Lower leg skin (tissue), 4 donors: ENCODE measurements at regions not wholly inside any gene's neighbourhood (a gene's known extent, or its start where the extent isn't known, plus 50 kb on each side); places are given as distances from the start of the nearest gene placed in this dataset.
"Not testable (repeated sequence)": the region's sequence is repeated elsewhere in the genome, so short reads cannot be mapped to it uniquely, and the experiment has no call there.

Source experiments
- DNase-seq, 2 donors: peaks; one replicate each; pipeline ENCODE4 v3.0.0-alpha.2; 2019; ENCODE audit warnings: low spot score in 2 of 2
- H3K4me3 ChIP-seq: fragments of 200-600 bp; sonication (generic); 2 replicates; pipeline ENCODE4 v1.5.1; 2017; ENCODE audit warnings: mild to moderate bottlenecking, low read depth; ENCODE audit not compliant: poor library complexity, severe bottlenecking
- CTCF ChIP-seq, 3 donors: fragments of 450-650 bp; IDR thresholded peaks; one replicate each; pipeline ENCODE4 v1.5.1; 2016; ENCODE audit warnings: antibody characterized with exemption in 3 of 3, mild to moderate bottlenecking in 3 of 3, moderate library complexity in 2 of 3
- POLR2A ChIP-seq, 2 donors: fragments of 450-650 bp; IDR thresholded peaks; one replicate each; pipeline ENCODE4 v1.6.1; 2016 to 2017; ENCODE audit warnings: antibody characterized with exemption in 2 of 2, mild to moderate bottlenecking in 1 of 2, moderate library complexity in 1 of 2
- WGBS, 2 donors: methylation state at CpG; one replicate each; pipeline ENCODE4 v1.1.5; 2018; 5-methylcytosine and 5-hydroxymethylcytosine counted together
- intact Hi-C: fragments of 100-400 bp; cut with DNase I; formaldehyde crosslinking; loops from one replicate; pipeline ENCODE4 v1.15.0; 2023; ENCODE audit warnings: low total_unique reads

GRCh38 chr20:56914532-56914931 lies 285.4 kb downstream of the TFAP2C start:
- DNase-seq: no peak
- intact Hi-C loops: no loop called here
- no peak for TF ChIP-seq CTCF (IDR thresholded peaks at IDR 0.05)
- no peak for TF ChIP-seq POLR2A (IDR thresholded peaks at IDR 0.05)
- H3K4me3 ChIP-seq: no peak overlapping the region
- WGBS, 2 donors: 83 to 85% methylated on average over 5 of the region's 5 CpGs

- 83 to 91% methylated on average over 10 of the region's 10 CpGs for WGBS, 2 donors
- DNase-seq: no peak
- TF ChIP-seq CTCF (IDR thresholded peaks at IDR 0.05): no peak
- no peak for TF ChIP-seq POLR2A (IDR thresholded peaks at IDR 0.05)
- intact Hi-C loops: no loop called here
- no peak overlapping the region for H3K4me3 ChIP-seq
Measured at GRCh38 chr20:56916345-56916622, 287.2 kb downstream of the TFAP2C start.

GRCh38 chr20:56920041-56920440 lies 290.9 kb downstream of the TFAP2C start:
- DNase-seq, H3K4me3 ChIP-seq, intact Hi-C loops: not testable (repeated sequence)
- 41 to 47% methylated on average over 4 of the region's 4 CpGs for WGBS, 2 donors

- intact Hi-C loops: no loop called here
- DNase-seq: no peak
- no peak for TF ChIP-seq POLR2A (IDR thresholded peaks at IDR 0.05)
- no peak for TF ChIP-seq CTCF (IDR thresholded peaks at IDR 0.05)
- 73 to 81% methylated on average over 9 of the region's 9 CpGs for WGBS, 2 donors
- H3K4me3 ChIP-seq: no peak overlapping the region
Measured at GRCh38 chr20:56922497-56922896, 293.4 kb downstream of the TFAP2C start.

- no peak for TF ChIP-seq CTCF (IDR thresholded peaks at IDR 0.05)
- no peak for TF ChIP-seq POLR2A (IDR thresholded peaks at IDR 0.05)
- no peak for DNase-seq
- H3K4me3 ChIP-seq: no peak overlapping the region
- 46 to 54% methylated on average over 34 of the region's 34 CpGs for WGBS, 2 donors
- intact Hi-C loops: no loop called here
Measured at GRCh38 chr20:56924292-56925081, 295.4 kb downstream of the TFAP2C start.

- 1 to 2% methylated on average over 58 to 67 of the region's 73 CpGs for WGBS, 2 donors
- H3K4me3 ChIP-seq: no peak overlapping the region
- intact Hi-C loops: no loop called here
Measured at GRCh38 chr20:56925082-56925830, 296.1 kb downstream of the TFAP2C start.

More at GRCh38 chr20:56925082-56925830, 296.1 kb downstream of the TFAP2C start:
- no peak for TF ChIP-seq POLR2A (IDR thresholded peaks at IDR 0.05)
- no peak for TF ChIP-seq CTCF (IDR thresholded peaks at IDR 0.05)
- DNase-seq: no peak
